ENCODE measurements at regions not wholly inside any gene's neighbourhood (a gene's known extent, or its start where the extent isn't known, plus 50 kb on each side); places are given as distances from the start of the nearest gene placed in this dataset.

- no peaks in the 10 kb centered on the region for H4K20me1 ChIP-seq (ENCODE audit: insufficient read depth, low read length)
- H2AK5ac ChIP-seq (ENCODE audit: low read depth, low read length), result peak overlapping the region; percentile 99
- H4K91ac ChIP-seq (ENCODE audit: insufficient read depth, low read depth, low read length), result peak overlapping the region; percentile 95
- peak overlapping the region; percentile 98 for H3K4ac ChIP-seq (ENCODE audit: low read depth, low read length)
- H3K9me1 ChIP-seq (ENCODE audit: insufficient read depth, low read length), result peaks cover 10% of the 10 kb centered on the region
- H3K4me1 ChIP-seq (ENCODE audit: control insufficient read depth, insufficient read depth, low read length), result peaks cover 17% of the 10 kb centered on the region
- H3K4me3 ChIP-seq (ENCODE audit: insufficient read depth, low read depth, low read length), result no peak overlapping the region
- no peaks in the 10 kb centered on the region for H3K79me1 ChIP-seq (ENCODE audit: low read depth in 1 of 2, low read length in 2 of 2)
- H2BK5ac ChIP-seq (ENCODE audit: low read depth, low read length, poor library complexity, severe bottlenecking), result peak overlapping the region; percentile 88
- CTCF ChIA-PET, result interaction anchor here (0.6 to 1.4 kb wide), 4 partner anchors 89 to 418 kb away, joined by 3 to 7 read pairs (median 4); partner anchors contain the start of gene NCKAP5
- peak overlapping the region; percentile 64 for H3K56ac ChIP-seq (ENCODE audit: extremely low read depth, insufficient read depth, low read length)
- TF ChIP-seq CEBPB (IDR thresholded peaks at IDR 0.05; ENCODE audit: low read depth, low read length) (peak; percentile 36; the same call in 1 of the 2 replicates), SMC3 (IDR thresholded peaks at IDR 0.05; ENCODE audit: low read depth, low read length) (no peak), BHLHE40 (IDR thresholded peaks at IDR 0.05; ENCODE audit: low read depth, low read length) (peak; percentile 80), MAZ (IDR thresholded peaks at IDR 0.05; ENCODE audit: borderline replicate concordance, low read depth, low read length) (no peak), RCOR1 (IDR thresholded peaks at IDR 0.05; ENCODE audit: insufficient replicate concordance, low read length) (no peak), USF2 (IDR thresholded peaks at IDR 0.05; ENCODE audit: low read depth, low read length) (peak; percentile 16; the same call in 1 of the 2 replicates)
- peak overlapping the region; percentile 81 to 94 for H4K8ac ChIP-seq (ENCODE audit: low read depth in 2 of 2, low read length in 2 of 2)
- peak; percentile 100 for DNase-seq
- no peaks in the 10 kb centered on the region for H3K36me3 ChIP-seq (ENCODE audit: control insufficient read depth, insufficient read depth, low read length)
- H2AK9ac ChIP-seq (replicated peaks; ENCODE audit: low read depth, low read length, poor library complexity), result no peak overlapping the region
- H4K5ac ChIP-seq (ENCODE audit: low read depth, low read length), result peak overlapping the region; percentile 87
- 83% methylated on average over 1 of the region's 6 CpGs; no CpG with 5 or more reads in 1 of the 2 experiments for WGBS, 2 experiments (ENCODE audit: extremely low coverage in 2 of 2, insufficient read length in 1 of 2)
- POLR2A ChIA-PET (ENCODE audit: unreplicated experiment), result interaction anchor here (0.5 to 0.6 kb wide), 3 partner anchors 514 to 1100 kb away, joined by 3 to 10 read pairs (median 7); no protein-coding TSS in a partner anchor
- peak; percentile 88 for ATAC-seq (ENCODE audit: low read depth)
- peak overlapping the region; percentile 61 for H3K9ac ChIP-seq (ENCODE audit: low read depth, low read length)
- no peaks in the 10 kb centered on the region for H3K9me3 ChIP-seq (ENCODE audit: control insufficient read depth, insufficient read depth, low read length)
- in situ Hi-C loops (cut with MboI; ENCODE audit: low sequenced_read_pairs), result no loop called here
- peak overlapping the region; percentile 92; the same call in 2 of the 3 replicates for H2BK15ac ChIP-seq (ENCODE audit: low read depth, low read length)
- H3K18ac ChIP-seq (ENCODE audit: low read depth, low read length), result peak overlapping the region; percentile 99
- H3K27me3 ChIP-seq (ENCODE audit: control insufficient read depth, insufficient read depth, low read length), result no peaks in the 10 kb centered on the region
- H2AFZ ChIP-seq (replicated peaks; ENCODE audit: low read length, poor library complexity), result peak overlapping the region; percentile 9
- intact Hi-C loops (cut with micrococcal nuclease), result loop anchor here (2.0 kb wide), 1 partner anchor 81 kb away; no protein-coding TSS in a partner anchor
- H3K4me2 ChIP-seq (ENCODE audit: low read depth, low read length), result peak overlapping the region; percentile 46
- dilution Hi-C loops (cut with HindIII; ENCODE audit: low sequenced_read_pairs, unreplicated experiment), result no loop called here
- H3K27ac ChIP-seq (ENCODE audit: insufficient read depth, low read length), result peak overlapping the region; percentile 95
- BruUV-seq (replicated peaks), result no TSS peak
- peak overlapping the region; percentile 96 for H2BK20ac ChIP-seq (ENCODE audit: low read depth, low read length)
- H3K14ac ChIP-seq (replicated peaks; ENCODE audit: low read depth, low read length), result peak overlapping the region; percentile 95
- peak overlapping the region; percentile 99 for H2BK120ac ChIP-seq (ENCODE audit: low read depth, low read length)
- H3K23ac ChIP-seq (ENCODE audit: low read depth, low read length), result peak overlapping the region; percentile 90
Observed at GRCh38 chr2:133755480-133756300, 187.4 kb upstream of the NCKAP5 start.
